HCT116 (cell line): ENCODE measurements at regions not wholly inside any gene's neighbourhood (a gene's known extent, or its start where the extent isn't known, plus 50 kb on each side); places are given as distances from the start of the nearest gene placed in this dataset.

Experiments used
- ATAC-seq: fragments of 200-7000 bp; cut with Tn5 transposase; 2 replicates; pipeline ENCODE4 v1.9.1; 2020; ENCODE audit warnings: mild to moderate bottlenecking, moderate library complexity
- BruUV-seq: library from RNA; stranded (reverse); fragments of 400-500 nt; replicated peaks from 2 replicates; lab custom pipeline; 2021; lab: Mats Ljungman, UMichigan
- CTCF ChIA-PET: fragments of 300-600 bp; sonication (Branson Sonifier 250); formaldehyde crosslinking; loops from one replicate; lab custom pipeline; 2021; ENCODE audit warnings: antibody characterized with exemption; lab: Charles Lee
- POLR2A ChIA-PET: fragments of 300-600, 350-600 bp; sonication (Branson Sonifier 250); formaldehyde crosslinking; loops from one replicate; lab custom pipeline; 2021; ENCODE audit warnings: antibody characterized with exemption; lab: Charles Lee
- RAD21 ChIA-PET, 2 experiments: fragments of 300-600 bp; sonication (Branson Sonifier 250); formaldehyde crosslinking; loops; one replicate each; lab custom pipeline; 2023; ENCODE audit warnings: low total read pairs in 2 of 2; ENCODE audit not compliant: uncharacterized antibody in 2 of 2, unreplicated experiment in 2 of 2, low non-redundant PET in 1 of 2; lab: Charles Lee
- DNase-seq: peaks from one replicate; pipeline ENCODE4 v3.0.0-alpha.2; 2010; ENCODE audit warnings: low read depth, low spot score
- H2AFZ ChIP-seq: fragments of 200-600 bp; shearing (Covaris generic), sonication (generic); 2 replicates; pipeline ENCODE4 v1.6.1; 2017; ENCODE audit warnings: low read depth, mixed run types, mixed read lengths, antibody characterized with exemption, low read length; ENCODE audit not compliant: poor library complexity, severe bottlenecking
- H3K27ac ChIP-seq: 2 replicates; pipeline ENCODE4 v1.5.1; 2012; ENCODE audit warnings: low read depth, low read length
- H3K27me3 ChIP-seq: fragments of 200-600 bp; sonication (generic); 2 replicates; pipeline ENCODE4 v1.6.1; 2016; ENCODE audit warnings: mixed run types, low read length, mixed read lengths; ENCODE audit not compliant: insufficient read depth
- H3K36me3 ChIP-seq, 2 experiments: fragments of 200-500 bp in 1 of 2; fragments of 200-600 bp in 1 of 2; sonication (Bioruptor generic) in 1 of 2; sonication (generic) in 1 of 2; 2 replicates each; pipeline versions ENCODE4 v1.5.1 to v1.6.1; 2014 to 2016; ENCODE audit warnings: low read length in 2 of 2, inconsistent platforms in 1 of 2, mixed read lengths in 1 of 2, mixed run types in 1 of 2; ENCODE audit not compliant: insufficient read depth in 2 of 2, control insufficient read depth in 1 of 2
- H3K4me1 ChIP-seq, 2 experiments: fragments of 200-600 bp in 1 of 2; sonication (generic) in 1 of 2; 2 replicates each; pipeline versions ENCODE4 v1.5.1 to v1.6.1; 2012 to 2017; ENCODE audit warnings: low read length in 2 of 2, inconsistent platforms in 1 of 2, mild to moderate bottlenecking in 1 of 2, mixed read lengths in 1 of 2, mixed run types in 1 of 2, moderate library complexity in 1 of 2; ENCODE audit not compliant: insufficient read depth in 2 of 2, control insufficient read depth in 1 of 2
- H3K4me2 ChIP-seq: fragments of 200-600 bp; sonication (generic); 2 replicates; pipeline ENCODE4 v1.6.1; 2017; ENCODE audit warnings: mixed run types, low read length, mixed read lengths
- H3K4me3 ChIP-seq, 2 experiments: fragments of 200-600 bp in 1 of 2; sonication (generic) in 1 of 2; replicated peaks in 1 of 2; 2 replicates each; pipeline ENCODE4 v1.5.1; 2011 to 2016; ENCODE audit warnings: low read length in 2 of 2, control low read depth in 1 of 2, low read depth in 1 of 2, mild to moderate bottlenecking in 1 of 2, mixed read lengths in 1 of 2, mixed run types in 1 of 2
- H3K79me2 ChIP-seq: fragments of 200-600 bp; sonication (generic); 2 replicates; pipeline ENCODE4 v1.6.1; 2017; ENCODE audit warnings: mild to moderate bottlenecking, mixed run types, low read length, moderate library complexity, mixed read lengths; ENCODE audit not compliant: insufficient read depth
- H3K9ac ChIP-seq: fragments of 200-600 bp; sonication (generic); 2 replicates; pipeline ENCODE4 v1.6.1; 2016; ENCODE audit warnings: low read length, mixed read lengths
- H3K9me2 ChIP-seq: fragments of 200-600 bp; sonication (generic), shearing (Covaris generic); 2 replicates; pipeline ENCODE4 v1.6.1; 2017; ENCODE audit warnings: mixed run types, mild to moderate bottlenecking, moderate library complexity; ENCODE audit not compliant: insufficient read depth
- H3K9me3 ChIP-seq, 2 experiments: fragments of 200-500 bp in 1 of 2; fragments of 200-600 bp in 1 of 2; sonication (Bioruptor generic) in 1 of 2; sonication (generic) in 1 of 2; 2 replicates each; pipeline ENCODE4 v1.6.1; 2014 to 2017; ENCODE audit warnings: low read length in 2 of 2, mixed read lengths in 2 of 2, inconsistent platforms in 1 of 2, low read depth in 1 of 2, mild to moderate bottlenecking in 1 of 2, mixed run types in 1 of 2, moderate library complexity in 1 of 2; ENCODE audit not compliant: control insufficient read depth in 1 of 2, insufficient read depth in 1 of 2
- H4K20me1 ChIP-seq: fragments of 200-600 bp; sonication (generic), shearing (Covaris generic); 2 replicates; pipeline ENCODE4 v1.6.1; 2017; ENCODE audit warnings: mixed run types, mild to moderate bottlenecking, moderate library complexity; ENCODE audit not compliant: insufficient read depth
- ATF3 ChIP-seq: IDR thresholded peaks from 2 replicates; pipeline ENCODE4 v1.6.1; 2012
- CBX3 ChIP-seq: IDR thresholded peaks from 2 replicates; pipeline ENCODE4 v1.6.1; 2012; ENCODE audit warnings: low read depth
- EGR1 ChIP-seq: IDR thresholded peaks from 2 replicates; pipeline ENCODE4 v1.6.1; 2012; ENCODE audit warnings: low read depth
- ELF1 ChIP-seq: IDR thresholded peaks from 2 replicates; pipeline ENCODE4 v1.6.1; 2012; ENCODE audit warnings: low read depth, borderline replicate concordance
- EZH2phosphoT487 ChIP-seq: fragments of 200-600 bp; IDR thresholded peaks from 2 replicates; pipeline ENCODE4 v1.6.1; 2018; ENCODE audit warnings: antibody characterized with exemption, borderline replicate concordance
- JUND ChIP-seq: IDR thresholded peaks from 2 replicates; pipeline ENCODE4 v1.6.1; 2012
- POLR2A ChIP-seq: IDR thresholded peaks from 2 replicates; pipeline ENCODE4 v1.7.0; 2011; ENCODE audit warnings: borderline replicate concordance; ENCODE audit not compliant: insufficient read depth, insufficient read length; ENCODE audit errors: extremely low read depth
- SP1 ChIP-seq: IDR thresholded peaks from 2 replicates; pipeline ENCODE4 v1.6.1; 2012; ENCODE audit warnings: low read depth
- TCF7L2 ChIP-seq: IDR thresholded peaks from 2 replicates; pipeline ENCODE4 v1.7.0; 2011; ENCODE audit warnings: borderline replicate concordance, inconsistent platforms; ENCODE audit not compliant: insufficient read depth, insufficient read length; ENCODE audit errors: extremely low read depth
- YY1 ChIP-seq: IDR thresholded peaks from 2 replicates; pipeline ENCODE4 v1.6.1; 2011; ENCODE audit warnings: low read length, low read depth, moderate library complexity, mild to moderate bottlenecking; ENCODE audit not compliant: insufficient replicate concordance; ENCODE audit errors: extremely low read depth
- ZFX ChIP-seq: fragments of 450-650 bp; IDR thresholded peaks from 2 replicates; pipeline ENCODE4 v1.6.1; 2017
- ZNF274 ChIP-seq: fragments of 200-500 bp; sonication (Bioruptor generic); IDR thresholded peaks from 2 replicates; pipeline ENCODE4 v1.6.1; 2014; ENCODE audit warnings: mild to moderate bottlenecking, low read depth, low read length, inconsistent platforms
- intact Hi-C: fragments of 100-400 bp; cut with micrococcal nuclease; formaldehyde crosslinking; loops from 2 replicates; pipeline ENCODE4 v1.10.0; 2022

DNA sequence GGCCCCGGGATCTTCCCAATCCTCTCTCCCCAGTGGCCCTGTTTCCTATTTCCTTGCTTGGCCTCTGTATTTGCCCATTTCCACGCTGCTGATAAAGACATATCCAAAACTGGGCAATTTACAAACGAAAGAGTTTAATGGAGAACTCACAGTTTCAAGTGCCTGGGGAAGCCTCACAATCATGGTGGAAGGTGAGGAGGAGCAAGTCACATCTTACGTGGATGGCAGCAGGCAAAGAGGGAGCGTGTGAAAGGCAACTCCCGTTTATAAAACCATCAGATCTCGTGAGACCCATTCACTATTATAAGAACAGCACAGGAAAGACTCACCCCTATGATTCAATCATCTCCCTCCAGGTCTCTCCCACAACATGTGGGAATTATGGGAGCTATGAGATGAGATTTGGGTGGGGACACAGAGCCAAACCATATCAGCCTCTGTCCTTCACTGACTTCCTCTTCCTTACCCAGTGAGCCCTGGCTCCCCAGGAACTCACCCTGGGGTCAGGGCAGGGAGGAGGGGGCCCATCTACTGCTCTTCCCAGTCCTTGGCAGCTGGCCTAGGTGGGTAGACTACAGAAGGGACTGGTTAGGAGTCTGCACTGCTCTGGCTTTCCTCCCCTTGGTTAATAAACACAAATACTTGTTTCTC is 105.8 kb upstream of the MYCN start:
- ChIA-PET POLR2A (no interaction called here), RAD21 (no interaction called here)
- no TSS peak for BruUV-seq

DNA sequence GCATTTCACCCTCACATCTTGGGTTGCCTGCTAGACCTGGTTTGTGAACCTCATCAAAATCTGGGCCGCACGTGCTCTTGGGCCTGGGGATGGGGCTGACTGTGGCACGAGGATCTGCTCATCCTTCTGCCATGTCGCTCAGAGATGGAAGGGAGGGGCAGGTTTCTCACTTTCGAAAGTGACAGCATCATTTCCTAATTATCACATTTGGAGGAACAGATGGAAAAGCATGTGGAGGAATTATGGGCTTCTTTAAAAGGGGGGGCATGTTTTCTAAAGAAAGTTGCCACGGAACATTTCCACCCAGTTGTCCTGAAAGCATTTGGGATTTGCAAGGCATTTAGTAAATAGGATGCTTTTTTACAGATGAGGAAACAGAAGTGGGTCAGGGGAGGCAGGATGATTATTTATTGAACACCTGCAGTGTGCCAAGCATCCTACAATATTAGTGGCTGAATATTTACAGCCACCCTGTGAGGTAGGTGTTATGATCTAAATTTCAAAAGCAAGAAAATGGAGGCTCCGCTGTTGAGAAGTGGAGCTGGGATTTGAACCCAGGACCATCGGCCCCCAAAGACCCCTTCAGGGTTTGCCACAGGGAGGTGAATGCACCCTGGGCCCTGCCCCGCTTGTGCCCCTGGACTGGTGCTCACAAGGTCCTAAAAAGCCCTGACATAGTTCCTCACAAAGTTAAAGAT is 104.2 kb upstream of the MYCN start:
- 0 out of 2 replicates have a peak, but pooled peaks cover 3% of the 10 kb centered on the region for H3K27me3 ChIP-seq
- no peak overlapping the region for H3K4me2 ChIP-seq
- H3K79me2 ChIP-seq, result no peaks in the 10 kb centered on the region
- H3K4me1 ChIP-seq, result peaks cover 0 to 5% of the 10 kb centered on the region in 2 experiments; a peak in 1 of 4 replicates
- intact Hi-C loops, result no loop called here
- no TSS peak for BruUV-seq
- H2AFZ ChIP-seq, result no peak overlapping the region
- RAD21 ChIA-PET, result no interaction called here
- H4K20me1 ChIP-seq, result no peaks in the 10 kb centered on the region
- no peak overlapping the region for H3K9ac ChIP-seq
- no peak overlapping the region for H3K4me3 ChIP-seq
- ATAC-seq, result no peak
- no peak overlapping the region for H3K27ac ChIP-seq
- no peak for DNase-seq
- TF ChIP-seq EGR1, result no peak
- TF ChIP-seq ZFX, result no peak
- TF ChIP-seq JUND, result no peak
- TF ChIP-seq ATF3, result no peak
- CTCF ChIA-PET, result no interaction called here
- H3K9me2 ChIP-seq, result no peaks in the 10 kb centered on the region
- POLR2A ChIA-PET, result no interaction called here
- H3K9me3 ChIP-seq, result no peaks in the 10 kb centered on the region
- no peaks in the 10 kb centered on the region for H3K36me3 ChIP-seq

More for the DNA sequence above, 105.8 kb upstream of the MYCN start:
- Histone ChIP-seq H3K9ac (no peak overlapping the region), H3K36me3 (no peaks in the 10 kb centered on the region), H3K27ac (no peak overlapping the region), H3K9me2 (no peaks in the 10 kb centered on the region), H2AFZ (no peak overlapping the region), H3K4me3 (no peak overlapping the region), H3K9me3 (no peaks in the 10 kb centered on the region), H3K27me3 (0 out of 2 replicates have a peak, but pooled peaks cover 3% of the 10 kb centered on the region), H3K4me1 (no peaks in the 10 kb centered on the region), H4K20me1 (no peaks in the 10 kb centered on the region), H3K79me2 (no peaks in the 10 kb centered on the region), H3K4me2 (no peak overlapping the region)
- no peak for ATAC-seq
- intact Hi-C loops, result no loop called here
- no peak for TF ChIP-seq YY1
- TF ChIP-seq ZNF274, result no peak
- TF ChIP-seq EGR1, result no peak
- no peak for TF ChIP-seq SP1
- TF ChIP-seq POLR2A, result no peak
- TF ChIP-seq TCF7L2, result no peak
- TF ChIP-seq CBX3, result no peak
- TF ChIP-seq ELF1, result no peak
- no peak for TF ChIP-seq EZH2phosphoT487
- no peak for TF ChIP-seq ATF3
- no peak for DNase-seq
- CTCF ChIA-PET, result no interaction called here
